GM19468 (cell line): ENCODE measurements at regions not wholly inside any gene's neighbourhood (a gene's known extent, or its start where the extent isn't known, plus 50 kb on each side); places are given as distances from the start of the nearest gene placed in this dataset.
"Not testable (repeated sequence)": the region's sequence is repeated elsewhere in the genome, so short reads cannot be mapped to it uniquely, and the experiment has no call there.

Source experiments
- ATAC-seq: cut with Tn5 transposase; IDR thresholded peaks from one replicate; pipeline ENCODE4 v1.9.1; 2021; ENCODE audit warnings: mild to moderate bottlenecking, moderate library complexity, moderate number of reproducible peaks; ENCODE audit not compliant: unreplicated experiment; ENCODE audit errors: extremely low read depth

DNA sequence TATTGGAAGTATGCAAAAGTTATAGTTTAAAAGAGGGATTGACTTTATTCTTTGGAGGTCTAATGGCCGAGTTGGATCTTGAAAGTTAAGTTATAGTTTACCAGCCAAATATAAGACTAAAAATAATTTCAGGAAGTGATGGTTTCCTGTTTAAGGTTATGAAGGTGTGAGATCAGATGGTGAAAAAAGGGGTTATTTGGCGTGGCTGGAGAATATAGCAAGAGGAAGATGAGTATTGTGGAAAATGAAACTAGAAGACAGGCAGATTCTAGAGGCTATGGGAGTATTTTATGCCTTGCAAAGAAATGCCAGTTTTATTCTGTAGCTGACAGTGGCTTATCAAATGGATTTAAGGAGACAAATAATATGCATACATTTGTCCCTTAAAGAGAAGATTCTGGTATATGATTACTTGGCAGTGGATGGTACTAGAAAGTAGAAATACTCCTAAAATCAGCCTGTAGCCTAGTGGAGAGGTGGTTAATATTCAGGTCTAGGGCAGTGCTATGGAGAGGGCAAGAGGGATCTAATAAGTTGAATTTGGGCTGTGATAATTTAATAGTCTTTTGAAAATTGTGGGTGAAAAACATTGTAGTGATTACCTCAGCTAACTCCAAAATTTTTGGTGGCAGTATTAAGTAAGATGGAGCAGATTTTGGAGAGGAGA lies 1091.8 kb upstream of the ATXN7L3B start:
- ATAC-seq, result peak; percentile 74

DNA sequence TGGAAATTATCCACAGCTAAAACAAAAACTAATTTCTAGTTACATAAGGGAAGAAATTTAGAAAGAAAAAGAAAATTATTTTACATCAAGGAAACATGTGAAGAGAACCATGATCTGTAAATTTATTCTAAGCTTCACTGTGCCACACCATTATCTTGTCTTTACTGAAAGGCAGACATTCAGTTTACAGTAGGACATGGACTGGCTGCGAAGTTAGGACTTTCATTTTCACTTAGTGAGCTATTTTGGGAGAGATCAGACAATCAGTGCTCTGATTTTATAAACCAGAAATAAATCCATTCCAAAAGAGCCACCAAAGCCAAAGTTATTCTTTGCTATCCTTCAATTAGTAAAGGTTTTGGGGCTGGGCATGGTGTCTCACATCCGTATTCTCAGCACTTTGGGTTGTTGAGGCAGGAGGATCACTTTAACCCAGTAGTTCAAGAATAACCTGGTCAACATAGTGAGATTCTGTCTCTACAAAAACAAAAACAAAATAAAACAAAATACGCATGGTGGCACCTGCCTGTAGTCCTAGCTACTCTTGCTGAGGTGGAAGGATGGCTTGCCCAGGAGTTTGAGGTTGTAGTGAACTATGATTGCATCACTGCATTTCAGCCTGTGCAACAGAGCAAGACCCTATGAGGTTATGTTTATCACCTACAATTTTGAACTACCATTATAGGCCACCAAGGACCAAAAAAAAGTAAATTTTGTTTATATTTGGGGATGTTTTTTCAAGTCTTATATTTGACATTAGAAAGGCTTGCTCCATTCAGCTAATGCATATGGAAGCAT lies 1084.8 kb upstream of the ATXN7L3B start:
- ATAC-seq, result no peak

DNA sequence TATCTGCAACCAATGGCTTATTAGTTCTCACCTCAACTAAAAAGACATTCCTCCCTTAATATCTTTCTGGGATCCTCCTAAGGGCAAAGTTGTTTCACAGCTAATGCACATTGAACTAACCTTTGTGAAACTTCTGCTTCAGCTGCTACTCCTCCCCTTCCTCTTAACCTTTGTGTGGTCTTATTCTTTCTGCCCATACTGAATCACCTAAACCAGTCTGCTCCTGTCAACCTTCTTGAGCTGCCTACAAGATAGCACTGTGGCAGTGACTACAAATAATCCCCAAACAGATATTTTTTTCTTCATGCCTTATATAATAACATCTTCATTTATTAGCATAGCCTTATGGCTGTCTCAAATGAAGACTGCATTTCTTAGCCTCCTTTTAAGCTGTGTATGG lies 1077.4 kb upstream of the ATXN7L3B start:
- ATAC-seq, result no peak

DNA sequence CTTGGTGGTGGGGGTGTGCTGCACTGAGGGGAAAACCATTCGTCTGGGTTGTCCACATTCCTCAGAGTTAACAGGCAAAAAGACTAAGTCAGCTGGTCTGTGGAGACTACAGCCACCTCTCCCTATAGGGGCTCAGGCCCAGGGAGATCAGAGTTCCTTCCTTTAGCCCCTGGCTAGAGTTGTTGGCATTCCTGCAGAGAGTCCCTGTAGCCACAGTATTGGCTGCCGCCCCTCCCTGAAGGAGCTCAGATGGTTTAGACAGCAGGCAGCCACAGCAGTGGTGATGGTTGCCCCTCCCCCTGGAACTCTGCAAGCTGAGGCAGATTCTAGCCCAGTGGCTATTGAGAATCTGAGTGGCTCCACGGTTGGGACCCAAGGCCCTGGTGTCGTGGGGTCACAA lies 1072.5 kb upstream of the ATXN7L3B start:
- no peak for ATAC-seq

DNA sequence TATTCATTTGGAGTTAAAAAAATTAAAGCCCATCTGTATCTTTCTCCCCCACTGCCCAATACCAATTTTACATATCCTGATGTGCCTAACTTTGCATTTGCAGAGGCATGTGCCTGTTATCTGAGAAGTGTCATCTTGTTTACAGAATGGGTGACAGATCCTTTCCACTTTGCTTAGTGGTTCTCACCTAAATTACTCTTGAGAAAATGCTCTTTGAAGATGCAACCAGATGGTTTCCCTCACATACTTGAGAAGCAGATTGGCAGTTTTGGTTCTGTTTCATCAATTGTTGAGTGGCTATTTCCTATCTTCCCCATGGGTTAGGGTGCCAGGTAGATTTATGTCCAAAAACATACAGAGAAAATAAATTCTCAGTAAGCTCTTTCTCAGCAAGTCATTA lies 1051.4 kb upstream of the ATXN7L3B start:
- no peak for ATAC-seq

DNA sequence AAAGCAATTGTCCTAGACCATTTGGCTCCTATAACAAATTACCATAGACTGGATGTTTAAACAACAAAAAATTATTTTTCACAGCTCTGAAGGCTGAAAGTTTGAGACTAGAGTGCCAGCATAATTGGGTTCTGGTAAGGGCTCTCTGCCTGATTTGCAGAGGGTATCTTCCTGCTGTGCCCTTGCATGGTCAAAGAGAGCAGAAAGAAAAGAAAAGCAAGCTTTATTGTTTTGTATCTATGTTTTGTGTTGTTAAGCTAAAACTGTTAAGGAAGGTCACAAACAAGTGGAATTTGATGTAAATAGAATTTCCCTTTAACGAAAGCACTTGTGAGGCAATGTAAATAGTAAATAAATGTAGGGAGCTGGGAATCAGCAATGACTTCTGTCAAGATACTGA lies 1031.0 kb upstream of the ATXN7L3B start:
- no peak for ATAC-seq

DNA sequence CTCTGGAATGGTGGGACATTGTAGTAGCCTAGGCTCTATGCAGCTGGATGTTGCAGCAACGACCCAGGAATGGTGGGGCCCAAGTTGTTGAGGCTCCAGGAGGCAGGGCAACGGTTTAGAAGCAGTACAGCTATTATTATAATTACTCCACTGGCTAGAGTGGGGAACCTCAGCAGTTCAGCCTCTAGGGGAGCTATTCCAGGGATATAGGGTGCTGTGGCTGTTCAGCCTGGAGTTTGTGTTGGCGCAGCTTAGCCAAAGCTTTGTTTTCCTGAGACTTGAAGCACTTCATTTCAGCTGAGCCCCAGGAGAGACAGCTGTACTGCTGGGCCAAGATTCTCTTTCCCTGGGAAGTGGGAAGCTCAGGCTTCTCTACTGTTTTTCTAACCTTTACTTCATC lies 1023.0 kb upstream of the ATXN7L3B start:
- no peak for ATAC-seq

DNA sequence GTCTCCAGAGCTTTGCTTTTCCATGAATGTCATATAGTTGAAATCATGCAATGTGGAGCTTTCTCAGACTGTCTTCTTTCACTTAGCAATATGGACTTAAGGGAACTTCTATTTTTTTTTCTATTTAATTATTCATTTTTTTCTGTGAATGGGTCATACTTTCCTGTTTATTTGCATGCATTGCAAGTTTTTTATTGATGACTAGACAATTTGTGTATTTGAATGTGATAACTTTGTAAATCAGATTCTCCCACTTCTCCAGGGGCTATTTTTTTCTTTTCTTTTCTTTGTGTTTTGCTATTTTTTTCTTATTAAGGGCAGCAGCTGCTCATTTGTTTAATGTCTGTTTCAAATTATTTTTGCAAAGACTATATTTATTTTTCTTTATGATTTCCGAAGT lies 1019.8 kb upstream of the ATXN7L3B start:
- no peak for ATAC-seq

DNA sequence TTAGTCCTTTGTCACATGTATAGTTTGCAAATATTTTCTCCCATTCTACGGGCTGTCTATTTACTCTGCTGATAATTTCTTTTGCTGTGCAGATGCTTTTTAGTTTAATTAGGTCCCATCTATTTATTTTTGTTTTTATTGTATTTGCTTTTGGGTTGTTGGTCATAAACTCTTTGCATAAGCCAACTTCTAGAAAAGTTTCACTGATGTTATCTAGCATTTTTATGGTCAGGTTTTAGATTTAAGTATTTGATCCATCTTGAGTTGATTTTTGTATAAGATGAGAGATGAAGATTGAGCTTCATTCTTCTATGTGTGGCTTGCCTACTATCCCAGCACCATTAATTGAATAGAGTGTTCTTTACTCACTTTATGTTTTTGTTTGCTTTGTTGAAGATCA lies 1008.4 kb upstream of the ATXN7L3B start:
- ATAC-seq, result no peak

DNA sequence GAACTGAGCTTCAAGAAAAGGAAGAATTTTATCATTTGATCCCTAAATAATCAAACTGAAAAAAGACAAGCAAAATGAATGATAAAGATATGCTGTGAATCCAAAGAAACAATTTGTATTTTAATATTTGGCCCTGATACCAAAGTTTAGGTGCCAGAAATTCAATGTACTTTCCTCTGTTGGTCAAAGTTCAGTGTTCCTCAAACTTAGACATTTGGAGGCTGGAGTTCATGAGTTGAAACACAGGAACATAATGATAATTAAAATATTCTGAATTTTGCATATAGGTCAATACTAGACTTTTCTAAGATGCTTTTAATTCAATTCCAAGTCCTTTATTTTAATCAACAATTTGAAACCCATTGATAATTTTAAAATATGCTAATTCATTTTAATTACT lies 1007.7 kb upstream of the ATXN7L3B start:
- ATAC-seq, result no peak

DNA sequence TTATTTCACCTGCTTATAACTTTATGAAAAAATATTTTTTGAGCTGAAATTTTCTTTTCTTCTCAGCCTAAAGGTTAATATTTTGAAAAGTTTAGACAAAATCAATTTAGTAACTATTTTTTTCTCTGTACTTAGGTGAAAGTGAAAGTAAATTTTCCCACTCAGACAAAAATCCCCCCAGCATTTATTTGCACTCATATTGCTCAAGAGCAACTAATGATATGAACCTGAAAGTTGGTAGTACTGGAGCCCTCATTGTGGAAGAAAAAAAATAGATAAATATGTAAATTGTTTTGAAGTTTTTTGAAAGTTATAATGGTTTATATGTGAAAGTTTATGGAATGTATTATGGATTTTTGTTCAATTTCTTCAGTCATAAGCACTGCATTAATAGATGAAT lies 1005.9 kb upstream of the ATXN7L3B start:
- no peak for ATAC-seq

DNA sequence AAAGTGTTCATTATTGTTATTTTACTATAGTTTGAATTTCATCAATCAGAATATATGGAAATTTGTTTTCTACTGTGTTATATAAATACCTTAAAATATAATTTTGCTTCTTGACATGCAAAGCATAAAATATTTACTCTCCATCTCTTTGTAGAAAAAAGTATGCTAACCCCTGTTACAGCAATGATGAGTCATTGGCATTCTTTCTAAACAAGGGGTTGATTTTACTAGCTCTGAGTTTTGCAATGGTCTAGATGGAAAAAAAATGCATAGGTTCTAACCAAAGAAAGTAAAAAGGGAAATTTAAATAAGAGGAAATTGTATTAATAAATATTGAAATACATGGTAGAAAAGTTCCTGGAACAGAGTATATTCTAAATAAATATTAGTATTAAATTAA lies 990.2 kb upstream of the ATXN7L3B start:
- ATAC-seq, result no peak

DNA sequence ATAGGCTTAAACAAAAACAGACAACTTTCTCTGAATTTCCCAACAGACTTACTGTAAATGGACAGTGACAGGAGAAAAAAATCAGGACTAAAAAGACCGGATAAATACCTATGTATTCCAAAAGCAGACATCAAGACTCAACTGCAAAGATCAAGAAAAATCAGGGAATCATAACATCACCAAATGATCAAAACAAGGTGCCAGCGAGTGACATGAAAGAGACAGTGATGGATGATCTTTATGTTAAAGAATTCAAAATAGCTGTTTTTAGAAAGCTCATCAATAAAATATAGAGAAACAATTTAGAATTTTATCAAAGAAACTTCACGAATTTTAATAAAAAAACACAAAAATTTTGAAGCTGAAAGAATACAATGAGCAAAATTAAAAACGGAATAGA lies 952.5 kb upstream of the ATXN7L3B start:
- no peak for ATAC-seq

DNA sequence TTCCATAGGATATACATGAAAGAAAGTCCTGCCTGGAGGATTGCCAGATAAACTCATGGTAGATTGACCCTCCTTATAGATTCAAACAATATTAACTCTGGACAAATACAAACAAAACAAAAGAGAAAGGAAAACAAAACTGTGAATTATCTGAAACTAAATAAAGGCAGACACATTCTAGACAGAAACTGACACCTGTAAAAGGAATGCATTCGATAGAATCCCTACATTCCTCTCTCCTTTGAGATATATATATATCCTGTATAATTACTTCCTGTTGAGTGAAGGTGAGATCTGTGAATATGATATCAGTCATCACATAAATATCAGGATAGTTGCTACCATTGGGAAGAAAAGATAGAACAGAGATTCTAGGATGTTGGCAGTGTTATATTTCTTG lies 948.4 kb upstream of the ATXN7L3B start:
- ATAC-seq, result no peak

DNA sequence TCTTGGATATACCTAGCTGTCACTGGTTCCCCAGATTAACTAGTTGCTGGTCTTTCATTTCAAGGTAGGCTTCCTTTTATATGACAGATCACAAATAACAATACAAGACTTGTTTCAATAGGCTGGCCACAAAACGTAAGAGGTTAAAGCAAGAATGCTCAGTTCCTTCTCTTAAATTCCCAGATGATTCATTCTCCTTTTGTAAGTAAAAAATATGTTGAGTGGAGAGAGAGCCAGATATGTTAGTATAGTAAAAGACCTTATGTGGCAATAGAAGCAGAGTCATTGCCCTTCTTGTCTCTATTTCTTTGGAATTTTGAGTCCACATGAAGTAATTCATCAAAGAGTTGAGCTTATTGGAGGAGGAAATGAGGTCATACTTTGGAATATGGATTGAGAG lies 939.0 kb upstream of the ATXN7L3B start:
- no peak for ATAC-seq

DNA sequence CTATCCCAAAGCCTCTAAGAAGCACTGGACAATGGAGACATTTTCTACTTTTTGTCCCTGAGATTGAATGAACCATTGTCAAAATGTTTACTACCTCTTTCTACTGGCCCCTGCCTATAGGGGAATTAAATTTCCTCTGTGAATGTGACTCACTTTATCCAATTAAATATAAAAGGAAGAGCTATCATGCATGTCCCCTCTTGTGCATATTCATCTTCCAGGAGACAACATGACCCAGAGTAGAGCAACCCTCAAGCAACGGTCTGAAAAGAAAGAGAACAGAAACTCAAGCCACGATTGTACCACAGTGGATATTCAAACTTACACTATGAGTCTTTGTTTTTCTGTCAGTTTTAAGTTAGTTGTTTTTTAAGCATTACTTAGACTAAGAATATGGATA lies 938.4 kb upstream of the ATXN7L3B start:
- no peak for ATAC-seq

DNA sequence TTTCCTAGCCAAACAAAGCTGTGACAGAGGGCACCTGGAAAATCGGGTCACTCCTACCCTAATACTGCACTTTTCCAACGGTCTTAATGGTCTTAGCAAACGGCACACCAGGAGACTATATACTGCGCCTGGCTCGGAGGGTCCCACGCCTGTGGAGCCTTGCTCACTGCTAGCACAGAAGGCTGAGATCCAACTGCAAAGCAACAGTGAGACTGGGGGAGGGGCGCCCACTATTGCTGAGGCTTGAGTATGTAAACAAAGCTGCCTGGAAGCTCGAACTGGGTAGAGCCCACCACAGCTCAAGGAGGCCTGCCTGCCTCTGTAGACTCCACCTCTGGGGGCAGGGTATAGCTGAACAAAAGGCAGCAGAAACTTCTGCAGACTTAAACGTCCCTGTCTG lies 931.7 kb upstream of the ATXN7L3B start:
- ATAC-seq, result not testable (repeated sequence)

DNA sequence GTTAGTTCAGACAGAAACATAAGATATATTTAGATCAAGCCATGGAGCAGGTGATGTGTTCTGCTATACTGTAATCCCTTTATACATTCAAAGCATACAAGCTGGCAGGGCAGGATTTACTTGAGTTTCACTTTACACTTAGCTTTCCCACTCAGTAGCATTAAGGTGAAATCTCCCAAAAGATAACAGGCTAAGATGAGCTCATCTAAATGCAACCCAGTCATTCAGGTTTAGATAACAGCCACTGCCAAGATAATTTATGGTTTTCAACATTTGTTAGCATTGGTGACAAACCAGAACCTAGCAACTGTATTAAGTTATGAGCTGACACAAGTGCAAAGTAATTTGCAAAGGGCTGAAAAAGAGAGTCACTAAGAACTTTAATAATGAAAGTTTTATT lies 925.1 kb upstream of the ATXN7L3B start:
- ATAC-seq, result no peak

DNA sequence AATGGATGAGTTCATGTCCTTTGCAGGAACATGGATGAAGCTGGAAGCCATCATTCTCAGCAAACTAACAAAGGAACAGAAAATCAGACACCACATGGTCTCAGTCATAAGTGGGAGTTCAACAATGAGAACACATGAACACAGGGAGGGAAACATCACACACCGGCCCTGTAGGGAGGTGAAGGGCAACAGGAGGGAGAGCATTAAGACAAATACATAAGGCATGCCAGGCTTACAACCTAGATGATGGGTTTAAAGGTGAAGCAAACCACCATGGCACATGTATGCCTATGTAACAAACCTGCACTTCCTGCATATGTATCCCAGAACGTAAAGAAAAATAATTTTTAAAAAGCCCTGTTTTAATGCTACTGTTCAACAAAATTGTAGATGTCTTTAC lies 914.2 kb upstream of the ATXN7L3B start:
- no peak for ATAC-seq

DNA sequence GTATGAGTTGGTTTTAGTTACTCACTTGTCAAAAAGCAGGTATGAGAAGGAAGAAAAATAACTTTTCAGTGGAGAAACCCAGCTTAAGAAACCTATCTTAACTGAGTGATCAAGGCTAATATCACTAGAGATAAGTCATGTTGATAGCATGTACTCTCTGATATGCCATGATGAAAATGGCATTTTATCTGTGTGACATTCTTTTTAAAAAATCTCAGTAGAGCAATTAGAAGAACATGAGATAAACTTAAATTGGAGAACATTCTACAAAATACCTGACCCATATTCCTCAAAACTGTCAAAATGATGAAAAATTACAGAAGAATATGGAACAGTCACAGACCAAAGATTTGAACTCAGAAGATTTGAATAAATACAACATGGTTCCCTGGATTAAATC lies 912.4 kb upstream of the ATXN7L3B start:
- no peak for ATAC-seq

DNA sequence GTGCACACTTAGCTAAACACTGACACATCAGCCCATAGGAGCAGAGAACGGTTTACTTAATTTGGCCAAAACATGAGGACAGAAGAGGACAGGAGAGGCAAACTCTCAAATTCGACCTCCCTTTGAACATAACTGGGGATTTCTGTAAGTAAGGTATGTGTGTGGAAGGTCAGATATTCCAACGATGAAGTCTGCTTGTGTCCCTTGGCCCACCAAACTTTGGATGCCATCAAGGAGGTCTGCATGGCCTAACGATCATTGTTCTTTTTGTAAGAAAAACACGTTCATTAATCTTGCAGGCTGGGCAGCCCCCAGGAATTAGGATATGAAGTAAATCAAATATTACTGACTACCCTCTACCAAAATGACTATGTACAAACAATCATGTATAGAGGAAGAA lies 908.5 kb upstream of the ATXN7L3B start:
- no peak for ATAC-seq
